H4 (cell line): ENCODE measurements at regions not wholly inside any gene's neighbourhood (a gene's known extent, or its start where the extent isn't known, plus 50 kb on each side); places are given as distances from the start of the nearest gene placed in this dataset.
"Not testable (repeated sequence)": the region's sequence is repeated elsewhere in the genome, so short reads cannot be mapped to it uniquely, and the experiment has no call there.

Source experiments
- DNase-seq: peaks from one replicate; pipeline ENCODE4 v3.0.0-alpha.2; 2015; ENCODE audit warnings: low spot score

- DNase-seq: no peak
Observed at GRCh38 chr1:198411240-198411639, 129.2 kb downstream of the ATP6V1G3 start.

GRCh38 chr1:198408716-198409115 is 131.8 kb downstream of the ATP6V1G3 start:
- no peak for DNase-seq

- not testable (repeated sequence) for DNase-seq
Observed at GRCh38 chr1:198404632-198405031, 135.8 kb downstream of the ATP6V1G3 start.

- DNase-seq: no peak
Observed at GRCh38 chr1:198400063-198400462, 140.4 kb downstream of the ATP6V1G3 start.

GRCh38 chr1:198399452-198399851 is 141.0 kb downstream of the ATP6V1G3 start:
- no peak for DNase-seq

GRCh38 chr1:198397208-198397808 is 143.2 kb downstream of the ATP6V1G3 start:
- DNase-seq: no peak

GRCh38 chr1:198391393-198392020 is 149.0 kb downstream of the ATP6V1G3 start:
- no peak for DNase-seq

GRCh38 chr1:198387587-198387986 is 152.9 kb downstream of the ATP6V1G3 start:
- DNase-seq: no peak

GRCh38 chr1:198380275-198380674 is 160.2 kb downstream of the ATP6V1G3 start:
- DNase-seq: no peak

GRCh38 chr1:198377702-198378101 is 162.8 kb downstream of the ATP6V1G3 start:
- no peak for DNase-seq

- no peak for DNase-seq
Observed at GRCh38 chr1:198374288-198374687, 166.2 kb downstream of the ATP6V1G3 start.

- no peak for DNase-seq
Observed at GRCh38 chr1:198373376-198373775, 167.1 kb downstream of the ATP6V1G3 start.
